Head of caudate nucleus (tissue), 42 donors: ENCODE measurements at regions not wholly inside any gene's neighbourhood (a gene's known extent, or its start where the extent isn't known, plus 50 kb on each side); places are given as distances from the start of the nearest gene placed in this dataset.

Experiments
- DNase-seq, 42 donors: peaks; one replicate each; pipeline versions ENCODE4 v3.0.0 to v3.0.0-alpha.2; 2020 to 2021; ENCODE audit warnings: mixed read lengths in 7 of 42
- intact Hi-C: fragments of 100-400 bp; cut with DNase I; formaldehyde crosslinking; loops from one replicate; pipeline ENCODE4 v1.15.0; 2022

DNA sequence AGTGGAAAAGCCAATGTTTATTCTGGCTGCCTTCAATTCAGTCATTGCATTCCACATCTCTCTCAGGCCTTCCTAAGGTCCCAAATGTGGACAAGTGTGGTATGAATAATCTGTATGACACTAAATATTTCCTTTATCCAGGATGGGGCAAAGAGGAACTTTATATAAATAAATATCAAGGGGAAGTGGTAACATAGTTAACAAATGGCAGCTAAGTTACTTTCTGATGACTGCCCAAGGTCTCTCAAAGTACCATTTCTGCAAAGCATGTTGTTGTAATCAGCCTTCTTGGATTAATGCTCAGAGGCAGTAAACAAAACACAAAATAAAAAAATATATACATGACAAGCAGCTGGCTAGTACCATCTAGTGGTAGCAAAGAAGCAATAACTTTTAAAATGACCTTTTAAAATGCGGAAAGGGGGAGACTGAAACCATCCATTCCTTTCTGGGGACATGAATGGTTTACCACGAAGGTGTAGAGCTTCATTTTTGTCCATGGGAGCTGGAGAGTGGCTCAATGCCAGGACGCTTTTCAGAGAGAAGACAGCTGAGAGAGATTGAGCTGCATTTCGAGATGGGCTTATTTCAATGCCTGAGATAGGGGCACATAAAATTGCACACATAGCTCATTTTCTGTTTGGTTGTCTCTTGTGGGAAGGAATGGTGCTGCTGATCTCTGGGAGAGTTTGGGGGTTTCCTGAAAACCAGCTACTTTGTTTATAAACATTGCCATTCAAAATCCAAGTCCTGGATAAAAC, 259.2 kb downstream of the RFC3 start:
- intact Hi-C loops = no loop called here
- no peak for DNase-seq

DNA sequence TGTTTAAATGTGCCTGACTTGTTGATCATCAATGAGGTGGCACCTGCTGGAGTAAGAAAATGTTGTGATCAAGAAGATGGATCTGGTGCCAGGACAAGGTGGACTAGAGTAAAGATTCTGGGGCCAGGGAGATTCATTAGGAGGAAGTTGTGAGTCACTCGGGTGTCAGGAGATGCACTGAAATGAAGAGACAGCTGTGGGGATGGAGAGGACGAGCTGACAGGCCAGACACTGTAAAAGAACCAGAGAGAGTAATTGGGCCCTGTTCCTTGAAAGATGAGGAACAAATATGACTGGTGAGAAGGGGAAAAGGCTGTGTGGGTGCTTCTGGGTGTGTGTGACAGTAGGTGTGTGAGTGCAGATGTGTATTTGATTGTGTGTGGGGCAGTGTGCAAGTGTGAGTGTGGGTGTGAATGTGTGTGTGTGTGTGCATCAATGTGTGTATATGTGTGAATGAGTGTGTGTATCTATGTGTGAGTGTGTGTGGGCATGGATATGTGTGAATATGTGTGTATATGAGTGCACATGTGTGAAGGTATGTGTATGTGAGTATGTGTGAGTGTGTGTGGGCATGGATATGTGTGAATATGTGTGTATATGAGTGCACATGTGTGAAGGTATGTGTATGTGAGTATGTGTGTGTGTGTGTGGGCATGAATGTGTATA, 260.5 kb downstream of the RFC3 start:
- intact Hi-C loops = no loop called here
- DNase-seq = no peak

DNA sequence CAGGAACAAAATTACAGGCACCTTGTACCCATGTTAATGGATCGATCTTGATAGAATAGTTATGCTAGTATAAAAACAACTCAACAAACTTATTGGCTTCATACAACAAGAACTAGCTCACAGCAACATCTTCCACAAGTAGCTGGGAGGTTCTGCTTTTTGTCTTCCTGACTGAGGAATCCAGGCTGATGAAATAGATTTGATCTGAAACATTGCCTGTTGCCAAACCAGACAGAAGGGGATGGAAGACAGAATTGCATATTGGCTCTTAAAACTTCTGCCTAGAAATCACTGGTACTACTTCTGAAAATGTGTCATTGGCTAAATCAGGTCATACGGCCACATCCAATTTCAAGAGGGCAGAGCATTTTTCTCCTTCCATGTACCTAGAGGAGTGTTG, 267.3 kb downstream of the RFC3 start:
- no peak for DNase-seq
- intact Hi-C loops = no loop called here

DNA sequence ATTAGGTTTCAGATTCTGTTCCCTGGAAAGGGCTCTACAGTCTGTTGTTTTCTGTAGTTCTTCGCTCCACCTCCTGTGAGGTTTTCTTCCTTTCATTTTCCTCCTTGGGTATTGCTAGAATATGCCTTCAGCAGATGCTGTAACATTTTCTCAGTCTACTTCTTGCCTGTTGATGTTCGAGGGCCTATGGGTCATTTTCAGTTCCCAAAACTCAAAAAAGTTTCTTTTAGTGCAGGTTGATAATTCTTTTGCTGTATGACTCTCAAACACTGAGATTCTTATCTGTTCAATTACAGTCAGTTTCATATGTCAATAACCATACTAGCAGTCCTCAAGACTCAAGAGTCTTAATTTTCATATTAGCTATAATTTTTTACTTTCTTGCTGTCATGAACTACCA, 268.3 kb downstream of the RFC3 start:
- no peak for DNase-seq
- intact Hi-C loops = no loop called here

DNA sequence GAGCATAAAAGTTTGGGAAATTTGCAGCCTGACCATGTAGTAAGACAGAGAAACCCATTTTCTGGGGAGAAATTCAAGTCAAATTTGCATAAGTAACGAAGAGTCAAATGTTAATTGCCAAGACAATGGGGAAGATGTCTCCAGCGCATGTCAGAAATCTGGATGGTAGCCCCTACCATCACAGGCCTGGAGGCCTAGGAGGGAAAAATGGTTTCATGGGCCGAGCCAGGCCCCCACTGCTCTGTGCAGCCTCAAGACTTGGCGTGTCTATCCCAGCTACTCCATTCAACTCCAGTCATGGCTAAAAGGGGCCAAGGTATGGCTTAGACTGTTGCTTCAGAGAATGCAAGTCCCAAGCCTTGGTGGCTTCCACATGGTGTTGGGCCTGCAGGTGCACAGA, 269.8 kb downstream of the RFC3 start:
- no peak for DNase-seq
- intact Hi-C loops = no loop called here

DNA sequence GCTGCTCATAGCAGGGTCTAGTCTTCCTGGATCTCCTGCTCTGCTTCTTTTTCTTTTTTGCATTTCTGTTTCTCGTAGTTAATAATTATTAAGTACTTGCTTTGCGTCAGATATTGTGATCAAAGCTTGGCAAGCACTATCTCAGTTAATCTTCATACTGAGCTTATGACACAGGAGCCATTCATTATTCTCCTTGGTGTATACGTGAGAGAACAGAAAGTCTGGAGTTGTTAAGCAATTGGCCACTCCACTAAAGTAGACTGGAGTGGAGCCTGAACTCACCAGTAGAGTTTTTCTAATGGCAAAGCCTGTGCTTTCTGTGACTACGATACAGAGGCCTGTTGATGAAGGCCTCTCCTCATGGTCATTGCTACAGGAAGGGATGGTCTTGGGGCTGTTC, 285.9 kb downstream of the RFC3 start:
- intact Hi-C loops = no loop called here
- DNase-seq = no peak

DNA sequence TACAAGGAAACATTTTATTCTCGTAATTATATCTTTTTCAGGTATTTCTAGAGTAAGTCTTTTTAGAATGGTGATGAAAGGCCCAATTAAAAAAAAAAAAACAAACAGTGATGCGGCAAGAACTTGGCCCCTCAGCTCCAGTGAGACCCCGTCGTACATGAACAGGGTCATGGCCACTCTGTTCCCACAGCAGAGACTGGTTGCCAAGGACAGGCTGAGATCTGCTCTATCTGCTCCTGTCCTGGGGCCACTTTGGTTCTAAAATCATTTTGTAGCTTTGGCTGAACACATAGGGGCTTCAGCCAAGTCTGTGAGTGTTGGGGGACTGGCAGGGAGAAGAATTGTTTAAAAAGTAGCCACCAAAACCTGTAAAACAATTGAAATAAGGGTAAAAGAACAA, 286.9 kb downstream of the RFC3 start:
- intact Hi-C loops = no loop called here
- DNase-seq = no peak

DNA sequence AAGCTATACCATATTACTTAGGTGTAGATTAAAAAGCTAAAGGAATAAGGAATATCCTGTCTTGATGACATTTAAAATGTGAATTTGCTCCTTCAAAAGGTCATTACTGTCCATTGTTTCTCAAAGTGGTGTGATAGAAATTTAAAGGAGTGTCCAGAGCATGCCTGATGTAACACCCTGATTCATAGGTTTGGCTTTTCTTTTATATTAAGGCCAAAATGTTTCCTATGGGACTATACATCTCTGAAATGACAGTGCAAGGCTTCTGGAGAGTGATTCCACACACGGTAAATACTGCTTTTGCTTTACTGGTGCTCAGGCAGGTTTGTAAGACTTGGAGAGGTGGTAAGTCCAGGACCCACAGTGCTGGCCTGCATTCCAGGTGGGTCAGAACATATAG, 289.9 kb downstream of the RFC3 start:
- intact Hi-C loops = no loop called here
- no peak for DNase-seq

DNA sequence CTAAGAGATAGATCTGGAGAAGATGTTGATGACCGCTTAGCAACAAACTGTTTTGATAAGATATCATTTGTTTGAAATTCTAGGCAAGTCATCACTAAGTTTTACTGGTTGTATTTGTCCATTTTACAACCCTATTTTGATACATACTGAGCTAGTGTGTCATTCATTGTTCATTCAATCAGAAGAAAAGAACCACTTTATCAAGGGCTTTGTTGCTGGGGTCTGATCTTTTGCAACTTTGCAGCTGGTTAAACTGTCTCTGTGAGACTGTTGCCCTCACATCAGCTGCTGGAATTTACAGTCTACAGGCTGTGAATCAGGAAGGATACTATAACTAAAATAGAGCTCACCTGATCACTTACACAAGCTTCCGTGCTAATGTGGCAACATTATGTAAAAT, 290.5 kb downstream of the RFC3 start:
- intact Hi-C loops = no loop called here
- DNase-seq = no peak

DNA sequence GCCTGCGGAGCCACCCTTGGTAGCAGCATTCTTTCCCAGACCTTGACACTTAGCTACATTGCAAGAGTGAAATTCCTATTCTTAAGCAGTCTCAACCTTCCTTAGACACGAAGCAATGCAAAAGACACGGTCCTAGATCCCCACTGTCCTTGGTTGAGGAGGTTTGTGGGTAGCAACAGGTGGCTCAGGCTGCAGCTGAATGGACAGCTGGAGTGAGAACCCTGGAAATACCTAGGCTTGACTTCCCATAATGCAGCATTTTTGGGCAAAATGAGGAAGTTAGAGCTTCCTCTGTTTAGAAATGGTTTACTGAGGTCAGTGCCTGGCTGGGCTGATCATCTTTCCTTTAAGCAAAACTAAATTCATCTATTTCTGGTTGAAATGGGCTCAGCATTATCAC, 296.6 kb downstream of the RFC3 start:
- no peak for DNase-seq
- intact Hi-C loops = no loop called here

DNA sequence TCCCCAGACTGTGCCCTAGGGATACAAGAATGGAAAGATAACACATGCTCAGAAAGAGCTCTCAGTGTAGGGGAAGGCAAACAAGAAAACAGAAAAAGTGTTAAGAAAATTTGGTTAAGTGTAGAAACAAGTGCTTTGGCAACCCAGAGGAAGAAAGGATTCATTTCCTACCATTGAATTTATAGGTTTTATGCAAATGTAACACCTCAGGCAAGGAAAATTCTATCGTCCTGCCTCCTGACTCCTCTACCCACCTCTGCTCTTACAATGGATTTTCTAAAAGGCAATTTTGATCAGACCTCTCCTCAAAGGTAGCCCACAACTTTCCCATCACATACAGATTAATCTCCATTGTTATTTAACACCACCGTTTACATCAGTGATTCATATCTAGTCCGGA, 298.7 kb downstream of the RFC3 start:
- intact Hi-C loops = no loop called here
- DNase-seq = no peak

DNA sequence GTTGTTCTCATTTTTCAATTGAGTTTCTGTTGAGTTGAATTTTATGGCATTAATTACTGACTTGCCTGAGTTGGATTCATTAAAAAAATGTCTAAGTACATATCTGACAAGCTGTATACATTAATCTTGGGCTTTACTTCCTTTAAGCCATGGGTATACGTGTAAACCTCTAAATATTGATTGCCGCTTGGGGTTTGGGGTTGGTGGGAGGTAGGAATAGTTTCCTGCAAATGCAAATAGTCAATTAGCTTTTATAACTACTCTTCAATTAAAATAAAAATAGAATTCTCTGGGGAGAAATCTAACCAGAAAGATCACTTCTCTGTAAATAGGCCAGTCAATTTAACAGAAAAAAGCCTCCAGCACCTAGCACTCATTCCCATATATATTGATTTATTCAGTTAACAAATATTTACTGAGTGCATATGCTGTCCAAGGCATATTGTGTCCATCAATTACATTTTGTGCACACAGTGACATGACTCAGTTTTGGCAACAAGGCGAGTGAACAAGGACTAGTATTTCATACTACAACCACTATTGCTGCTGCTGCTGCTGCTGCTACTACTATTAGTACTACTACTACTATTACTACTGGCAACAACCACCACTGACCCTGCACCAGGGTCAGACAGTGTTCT, 306.8 kb downstream of the RFC3 start:
- intact Hi-C loops = no loop called here
- no peak for DNase-seq

DNA sequence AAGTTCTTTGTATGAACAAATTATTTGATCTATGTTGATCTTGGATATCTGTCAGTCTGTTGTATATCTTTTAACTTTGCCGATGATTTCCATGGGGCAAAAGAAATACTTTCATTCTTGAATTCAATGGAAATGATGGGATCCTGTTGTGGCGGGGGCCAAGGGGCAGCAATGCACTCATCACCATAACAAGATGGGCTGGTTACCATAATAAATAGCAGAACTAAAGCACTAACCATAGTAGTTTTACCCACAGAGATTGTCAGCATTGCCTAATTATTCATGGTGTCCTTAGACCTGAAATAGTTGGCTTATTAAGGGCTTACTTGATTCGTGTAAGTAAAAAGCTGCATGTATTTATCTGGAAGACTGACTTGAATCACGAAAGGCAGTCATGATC, 309.6 kb downstream of the RFC3 start:
- DNase-seq = no peak

DNA sequence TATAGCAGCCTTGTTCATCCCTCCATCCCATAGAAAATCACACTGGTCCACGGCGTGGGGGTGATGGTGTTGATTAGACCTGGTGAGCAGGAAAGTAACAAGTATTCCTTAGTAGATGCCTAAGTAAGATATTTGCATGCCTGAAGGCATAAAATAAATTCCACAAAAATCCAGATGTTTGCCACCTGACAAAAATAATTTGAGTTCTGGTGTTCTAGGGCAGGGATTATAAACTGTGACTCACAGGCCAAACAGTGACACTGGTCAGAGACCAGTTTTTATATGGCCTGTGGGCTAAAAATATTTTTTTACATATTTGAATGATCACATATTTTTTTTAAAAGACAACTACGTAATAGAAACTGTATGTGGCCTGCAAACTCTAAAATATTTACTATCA, 310.7 kb downstream of the RFC3 start:
- no peak for DNase-seq
- intact Hi-C loops = no loop called here

More for the DNA sequence above, 309.6 kb downstream of the RFC3 start:
- intact Hi-C loops = no loop called here

DNA sequence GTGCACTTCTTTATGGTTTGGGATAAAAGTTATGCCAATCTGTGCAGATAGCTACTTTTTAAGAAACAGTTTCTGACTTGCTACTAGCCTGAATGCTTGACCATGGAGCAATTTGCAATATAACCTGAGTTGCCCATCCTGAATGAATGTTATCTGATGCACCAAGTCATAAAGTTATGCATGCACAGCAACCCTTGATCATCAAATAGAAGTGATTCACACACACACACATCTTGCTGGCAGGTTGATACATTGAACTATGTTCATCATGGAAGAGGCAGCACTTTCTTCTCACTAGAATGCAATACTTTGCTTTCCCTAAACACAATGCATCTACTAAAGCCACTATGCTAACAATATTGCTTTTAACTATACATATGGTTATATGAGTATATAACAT, 311.5 kb downstream of the RFC3 start:
- DNase-seq = no peak

DNA sequence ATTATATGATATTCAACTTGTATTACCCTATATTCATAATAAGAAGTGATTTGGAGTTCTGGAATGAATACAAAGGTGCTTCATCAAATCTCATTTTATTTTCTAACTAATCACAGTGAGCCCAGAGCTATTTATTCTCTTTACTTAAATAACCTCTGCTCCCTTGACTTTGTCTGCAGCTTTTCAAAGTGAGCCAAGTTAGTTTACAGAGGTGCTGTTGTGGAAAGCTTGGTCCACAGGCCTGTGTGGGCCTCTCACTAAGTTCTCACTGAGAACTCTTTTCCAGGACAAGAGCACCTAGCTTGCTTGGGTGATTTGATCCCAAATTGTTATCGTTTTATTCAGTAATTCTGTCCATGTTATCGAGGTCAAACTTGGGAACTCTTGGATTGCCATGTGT, 319.3 kb downstream of the RFC3 start:
- DNase-seq = no peak
- intact Hi-C loops = no loop called here

More for the DNA sequence above, 311.5 kb downstream of the RFC3 start:
- intact Hi-C loops = no loop called here

DNA sequence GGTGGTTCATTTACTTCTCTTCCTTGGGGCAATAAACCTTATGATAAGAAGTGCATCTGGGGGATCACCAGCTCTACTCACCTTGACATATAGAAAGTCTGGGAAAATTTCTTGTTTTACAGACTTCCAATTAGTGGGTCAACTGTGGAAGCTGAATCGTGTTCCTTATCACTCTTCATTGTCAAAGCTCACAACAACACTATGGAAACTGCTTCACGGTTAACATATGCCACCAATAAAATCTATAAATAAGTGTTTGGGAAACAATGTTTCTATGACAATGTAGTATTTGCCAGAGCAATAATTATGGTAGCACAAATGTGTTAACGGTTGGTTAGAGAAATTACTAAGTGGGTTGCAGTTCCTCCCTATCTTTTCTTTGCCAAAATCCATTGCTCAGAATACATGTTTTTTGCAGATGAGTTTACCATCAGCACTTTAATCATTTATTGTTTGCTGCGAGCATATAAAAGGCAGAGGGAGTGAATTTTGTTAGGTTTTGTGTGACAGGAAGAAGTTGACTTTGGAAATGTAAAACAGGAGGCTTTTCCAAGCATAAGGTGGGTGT, 321.8 kb downstream of the RFC3 start:
- DNase-seq = no peak
- intact Hi-C loops = no loop called here

DNA sequence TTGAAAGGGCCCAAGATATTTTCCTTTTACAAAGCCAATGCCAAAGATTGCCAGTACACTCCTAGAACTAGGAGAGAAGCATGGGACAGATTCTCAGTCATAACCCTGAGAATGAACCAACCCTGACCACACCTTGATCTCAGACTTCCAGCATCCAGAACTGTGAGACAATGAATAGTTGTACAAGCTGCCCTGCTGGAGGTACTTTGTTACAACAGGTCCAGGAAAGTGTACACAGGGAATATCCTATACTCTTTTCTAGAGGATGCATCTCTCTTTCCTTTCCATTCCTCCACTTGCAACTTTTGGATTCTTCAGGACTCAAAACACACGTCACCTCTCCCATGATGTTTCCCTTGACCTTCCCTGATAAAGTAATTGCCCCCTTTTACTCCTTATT, 325.7 kb downstream of the RFC3 start:
- no peak for DNase-seq
- intact Hi-C loops = no loop called here

DNA sequence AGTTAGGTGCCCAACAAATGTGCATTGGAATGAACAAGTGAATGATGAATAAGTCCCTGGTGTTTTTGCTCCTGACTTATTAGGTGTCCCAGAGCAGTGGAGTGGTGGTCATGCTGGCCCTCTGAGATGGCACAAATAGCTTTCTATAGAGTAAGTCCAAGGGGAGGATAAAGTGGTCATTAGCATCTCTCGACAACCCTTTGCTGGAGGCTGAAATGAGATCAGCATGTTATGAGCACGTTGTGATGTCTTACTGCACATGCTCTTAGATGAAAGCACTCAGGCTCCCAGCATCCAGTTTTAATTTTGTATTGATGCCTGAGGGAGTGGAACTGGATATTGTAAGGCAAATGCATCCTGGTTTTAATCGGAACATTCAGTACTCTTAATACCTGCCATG, 326.2 kb downstream of the RFC3 start:
- intact Hi-C loops = no loop called here
- DNase-seq = no peak

DNA sequence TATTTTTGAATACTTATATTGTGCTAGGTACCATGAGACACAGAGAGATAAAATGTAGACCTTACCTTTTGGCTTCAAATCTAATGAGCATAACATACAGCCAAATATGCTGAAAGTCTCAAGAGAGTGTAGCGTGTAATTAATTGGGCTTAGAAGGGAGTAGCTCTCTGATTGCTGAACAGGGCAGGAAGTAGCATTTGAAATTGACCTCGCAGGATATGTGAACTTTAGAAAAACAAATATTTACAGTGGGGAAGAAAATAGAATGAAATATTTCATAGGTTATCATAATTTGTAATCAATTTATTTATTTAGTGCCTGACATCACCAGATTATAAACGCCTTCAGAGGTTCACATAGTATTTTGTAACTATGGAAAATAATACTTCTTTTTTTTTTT, 327.1 kb downstream of the RFC3 start:
- intact Hi-C loops = no loop called here
- no peak for DNase-seq
